ENCODE measurements at regions not wholly inside any gene's neighbourhood (a gene's known extent, or its start where the extent isn't known, plus 50 kb on each side); places are given as distances from the start of the nearest gene placed in this dataset.

DNA sequence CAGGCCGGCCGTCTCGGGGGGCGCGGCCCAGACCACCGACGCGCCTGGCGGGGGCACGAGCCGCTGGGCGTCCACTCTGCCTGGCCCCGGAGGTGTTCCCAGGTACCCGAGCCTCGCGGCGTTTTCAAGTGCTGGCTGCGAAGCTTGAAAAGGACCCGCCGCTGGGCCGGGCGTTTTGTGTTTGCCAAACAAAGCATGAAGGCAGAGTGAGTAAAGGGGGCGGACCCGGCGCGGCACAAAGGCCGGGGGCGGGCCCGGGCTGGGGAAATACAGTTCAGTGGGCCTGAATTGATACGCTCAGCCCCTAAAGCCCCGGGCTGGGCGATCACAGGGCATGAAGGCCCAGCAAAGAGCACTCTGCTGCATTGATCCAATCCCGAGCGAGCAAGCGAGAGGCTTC is 65.4 kb downstream of the SOX3 start:
- Histone ChIP-seq H3K9me3 (ENCODE audit: control insufficient read depth, insufficient read depth, low read depth, low read length) (no peaks in the 10 kb centered on the region), H3K36me3 (ENCODE audit: control insufficient read depth, insufficient read depth, low read length) (no peaks in the 10 kb centered on the region), H3K27me3 (ENCODE audit: control insufficient read depth, insufficient read depth, low read length) (no peaks in the 10 kb centered on the region), H3K27ac (ENCODE audit: low read length) (no peak overlapping the region), H3K4me1 (ENCODE audit: control insufficient read depth, insufficient read depth, low read length) (no peaks in the 10 kb centered on the region), H3K4me3 (ENCODE audit: low read depth in 2 of 2, low read length in 2 of 2) (no peak overlapping the region)
- ChIA-PET POLR2A (no interaction called here), CTCF (no interaction called here)
- BruUV-seq (replicated peaks): no TSS peak
- in situ Hi-C loops (cut with HindIII; ENCODE audit: low pct_unique_long_range_greater_than_20kb, low sequenced_read_pairs) (no loop called here), intact Hi-C loops (cut with micrococcal nuclease; ENCODE audit: unreplicated experiment) (no loop called here)
- TF ChIP-seq, protein P1, sequence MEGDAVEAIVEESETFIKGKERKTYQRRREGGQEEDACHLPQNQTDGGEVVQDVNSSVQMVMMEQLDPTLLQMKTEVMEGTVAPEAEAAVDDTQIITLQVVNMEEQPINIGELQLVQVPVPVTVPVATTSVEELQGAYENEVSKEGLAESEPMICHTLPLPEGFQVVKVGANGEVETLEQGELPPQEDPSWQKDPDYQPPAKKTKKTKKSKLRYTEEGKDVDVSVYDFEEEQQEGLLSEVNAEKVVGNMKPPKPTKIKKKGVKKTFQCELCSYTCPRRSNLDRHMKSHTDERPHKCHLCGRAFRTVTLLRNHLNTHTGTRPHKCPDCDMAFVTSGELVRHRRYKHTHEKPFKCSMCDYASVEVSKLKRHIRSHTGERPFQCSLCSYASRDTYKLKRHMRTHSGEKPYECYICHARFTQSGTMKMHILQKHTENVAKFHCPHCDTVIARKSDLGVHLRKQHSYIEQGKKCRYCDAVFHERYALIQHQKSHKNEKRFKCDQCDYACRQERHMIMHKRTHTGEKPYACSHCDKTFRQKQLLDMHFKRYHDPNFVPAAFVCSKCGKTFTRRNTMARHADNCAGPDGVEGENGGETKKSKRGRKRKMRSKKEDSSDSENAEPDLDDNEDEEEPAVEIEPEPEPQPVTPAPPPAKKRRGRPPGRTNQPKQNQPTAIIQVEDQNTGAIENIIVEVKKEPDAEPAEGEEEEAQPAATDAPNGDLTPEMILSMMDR (IDR thresholded peaks at IDR 0.05): no peak
- TF ChIP-seq TCF7L2 (IDR thresholded peaks at IDR 0.05; ENCODE audit: low read depth, low read length) (no peak), SIN3A (IDR thresholded peaks at IDR 0.05; ENCODE audit: borderline replicate concordance, insufficient read depth, low read depth, low read length) (no peak), POLR2AphosphoS5 (IDR thresholded peaks at IDR 0.05; ENCODE audit: low read depth, low read length) (no peak)
- TF ChIP-seq, protein P2, sequence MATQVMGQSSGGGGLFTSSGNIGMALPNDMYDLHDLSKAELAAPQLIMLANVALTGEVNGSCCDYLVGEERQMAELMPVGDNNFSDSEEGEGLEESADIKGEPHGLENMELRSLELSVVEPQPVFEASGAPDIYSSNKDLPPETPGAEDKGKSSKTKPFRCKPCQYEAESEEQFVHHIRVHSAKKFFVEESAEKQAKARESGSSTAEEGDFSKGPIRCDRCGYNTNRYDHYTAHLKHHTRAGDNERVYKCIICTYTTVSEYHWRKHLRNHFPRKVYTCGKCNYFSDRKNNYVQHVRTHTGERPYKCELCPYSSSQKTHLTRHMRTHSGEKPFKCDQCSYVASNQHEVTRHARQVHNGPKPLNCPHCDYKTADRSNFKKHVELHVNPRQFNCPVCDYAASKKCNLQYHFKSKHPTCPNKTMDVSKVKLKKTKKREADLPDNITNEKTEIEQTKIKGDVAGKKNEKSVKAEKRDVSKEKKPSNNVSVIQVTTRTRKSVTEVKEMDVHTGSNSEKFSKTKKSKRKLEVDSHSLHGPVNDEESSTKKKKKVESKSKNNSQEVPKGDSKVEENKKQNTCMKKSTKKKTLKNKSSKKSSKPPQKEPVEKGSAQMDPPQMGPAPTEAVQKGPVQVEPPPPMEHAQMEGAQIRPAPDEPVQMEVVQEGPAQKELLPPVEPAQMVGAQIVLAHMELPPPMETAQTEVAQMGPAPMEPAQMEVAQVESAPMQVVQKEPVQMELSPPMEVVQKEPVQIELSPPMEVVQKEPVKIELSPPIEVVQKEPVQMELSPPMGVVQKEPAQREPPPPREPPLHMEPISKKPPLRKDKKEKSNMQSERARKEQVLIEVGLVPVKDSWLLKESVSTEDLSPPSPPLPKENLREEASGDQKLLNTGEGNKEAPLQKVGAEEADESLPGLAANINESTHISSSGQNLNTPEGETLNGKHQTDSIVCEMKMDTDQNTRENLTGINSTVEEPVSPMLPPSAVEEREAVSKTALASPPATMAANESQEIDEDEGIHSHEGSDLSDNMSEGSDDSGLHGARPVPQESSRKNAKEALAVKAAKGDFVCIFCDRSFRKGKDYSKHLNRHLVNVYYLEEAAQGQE (IDR thresholded peaks at IDR 0.05; ENCODE audit: insufficient read depth in 1 of 2, low read depth in 2 of 2, low read length in 1 of 2): no peak
- ATAC-seq: no peak
- no peak for DNase-seq (ENCODE audit: low read depth, low spot score)

DNA sequence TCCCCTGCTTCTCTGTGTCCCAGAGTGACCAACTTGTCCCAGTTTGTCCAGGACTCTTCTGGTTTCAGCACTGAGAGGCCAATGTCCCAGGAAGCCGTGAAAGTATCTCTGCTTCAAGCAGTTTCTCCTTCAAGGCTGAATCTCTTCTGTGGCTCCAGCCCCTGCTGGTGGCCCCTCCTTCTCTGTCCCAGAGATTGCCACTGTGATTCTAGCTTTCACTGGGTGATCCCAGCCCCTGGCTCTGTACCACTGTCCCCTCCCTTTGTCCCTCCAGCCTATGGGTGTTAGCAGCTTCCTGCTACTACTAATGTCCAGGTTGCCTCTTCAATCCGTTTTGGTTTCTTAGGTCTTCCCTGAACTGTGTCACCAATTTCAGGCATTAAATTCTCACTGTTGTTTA is 70.5 kb downstream of the SOX3 start:
- in situ Hi-C loops (cut with HindIII; ENCODE audit: low pct_unique_long_range_greater_than_20kb, low sequenced_read_pairs): no loop called here
- no peak for ATAC-seq
- DNase-seq (ENCODE audit: low read depth, low spot score): no peak
- CTCF ChIA-PET: no interaction called here
- Histone ChIP-seq H3K4me1 (ENCODE audit: control insufficient read depth, insufficient read depth, low read length) (no peaks in the 10 kb centered on the region), H3K36me3 (ENCODE audit: control insufficient read depth, insufficient read depth, low read length) (no peaks in the 10 kb centered on the region), H3K27ac (ENCODE audit: low read length) (no peak overlapping the region), H3K9me3 (ENCODE audit: control insufficient read depth, insufficient read depth, low read depth, low read length) (no peaks in the 10 kb centered on the region), H3K4me3 (ENCODE audit: low read depth in 2 of 2, low read length in 2 of 2) (no peak overlapping the region), H3K27me3 (ENCODE audit: control insufficient read depth, insufficient read depth, low read length) (no peaks in the 10 kb centered on the region)
- no peak for TF ChIP-seq SIN3A (IDR thresholded peaks at IDR 0.05; ENCODE audit: borderline replicate concordance, insufficient read depth, low read depth, low read length)
- TF ChIP-seq POLR2AphosphoS5 (IDR thresholded peaks at IDR 0.05; ENCODE audit: low read depth, low read length): no peak
- TF ChIP-seq, protein P2 (IDR thresholded peaks at IDR 0.05; ENCODE audit: insufficient read depth in 1 of 2, low read depth in 2 of 2, low read length in 1 of 2): no peak
- TF ChIP-seq, protein P1 (IDR thresholded peaks at IDR 0.05): no peak
- no peak for TF ChIP-seq TCF7L2 (IDR thresholded peaks at IDR 0.05; ENCODE audit: low read depth, low read length)
- no TSS peak for BruUV-seq (replicated peaks)
- intact Hi-C loops (cut with micrococcal nuclease; ENCODE audit: unreplicated experiment): no loop called here
- POLR2A ChIA-PET: no interaction called here
